ENCODE measurements at regions not wholly inside any gene's neighbourhood (a gene's known extent, or its start where the extent isn't known, plus 50 kb on each side); places are given as distances from the start of the nearest gene placed in this dataset.
A peak's percentile ranks its signal among the peaks of the same experiment; 100 is the strongest.
"Not testable (repeated sequence)": the region's sequence is repeated elsewhere in the genome, so short reads cannot be mapped to it uniquely, and the experiment has no call there.

GRCh38 chrX:80929251-80929650, 119.6 kb upstream of the BRWD3 start:
- DNase-seq: no peak

GRCh38 chrX:80917919-80918318, 108.2 kb upstream of the BRWD3 start:
- no peak for DNase-seq

GRCh38 chrX:80912351-80912750, 102.7 kb upstream of the BRWD3 start:
- DNase-seq: not testable (repeated sequence)

GRCh38 chrX:80879916-80880315, 70.2 kb upstream of the BRWD3 start:
- DNase-seq: no peak

- DNase-seq: no peak
Observed at GRCh38 chrX:80879143-80879542, 69.5 kb upstream of the BRWD3 start.

- DNase-seq: peak; percentile 10
Observed at GRCh38 chrX:80876877-80877276, 67.2 kb upstream of the BRWD3 start.
